H1 (cell line): ENCODE measurements at regions not wholly inside any gene's neighbourhood (a gene's known extent, or its start where the extent isn't known, plus 50 kb on each side); places are given as distances from the start of the nearest gene placed in this dataset.

Experiments used
- CTCF ChIA-PET: fragments of 300-600 bp; sonication (Branson Sonifier 250); formaldehyde crosslinking; loops from one replicate; lab custom pipeline; 2021; ENCODE audit not compliant: partially characterized antibody; lab: Charles Lee
- POLR2A ChIA-PET: fragments of 300-600 bp; sonication (Branson Sonifier 250); formaldehyde crosslinking; loops from one replicate; lab custom pipeline; 2021; ENCODE audit warnings: inconsistent platforms; ENCODE audit not compliant: partially characterized antibody; lab: Charles Lee
- DNase-seq, 2 experiments: peaks; one replicate each; pipeline versions ENCODE4 v3.0.0 to v3.0.0-alpha.2; 2010 to 2022; ENCODE audit warnings: low spot score in 2 of 2, low read depth in 1 of 2, mixed read lengths in 1 of 2
- FAIRE-seq: peaks from 2 replicates; lab custom pipeline; 2011; peaks lifted over from hg19 to GRCh38; lab: Jason Lieb, UNC
- H2AFZ ChIP-seq: 2 replicates; pipeline ENCODE4 v1.8.1; 2012; ENCODE audit warnings: low read length, inconsistent platforms
- H2AK5ac ChIP-seq: 2 replicates; pipeline ENCODE4 v1.6.1; 2013; ENCODE audit warnings: low read depth, low read length
- H2BK120ac ChIP-seq: replicated peaks from 2 replicates; pipeline ENCODE3; 2013; ENCODE audit warnings: low read depth, low read length, inconsistent platforms
- H2BK12ac ChIP-seq: 2 replicates; pipeline ENCODE4 v1.6.1; 2013; ENCODE audit warnings: low read depth, low read length
- H2BK15ac ChIP-seq: 2 replicates; pipeline ENCODE4 v1.6.1; 2013; ENCODE audit warnings: low read length
- H2BK20ac ChIP-seq: 2 replicates; pipeline ENCODE4 v1.6.1; 2013; ENCODE audit warnings: low read length
- H2BK5ac ChIP-seq: 2 replicates; pipeline ENCODE4 v1.6.1; 2013; ENCODE audit warnings: low read depth, low read length
- H3K14ac ChIP-seq: 2 replicates; pipeline ENCODE4 v1.6.1; 2013; ENCODE audit warnings: inconsistent platforms; ENCODE audit not compliant: insufficient read length
- H3K18ac ChIP-seq: 2 replicates; pipeline ENCODE4 v1.6.1; 2013; ENCODE audit warnings: low read length; ENCODE audit errors: extremely low read depth
- H3K23ac ChIP-seq: 2 replicates; pipeline ENCODE4 v1.6.1; 2013; ENCODE audit warnings: inconsistent platforms; ENCODE audit not compliant: insufficient read length
- H3K23me2 ChIP-seq: 2 replicates; pipeline ENCODE4 v1.6.1; 2013; ENCODE audit warnings: low read depth, low read length
- H3K27ac ChIP-seq: 2 replicates; pipeline ENCODE4 v1.6.1; 2011; ENCODE audit warnings: low read depth, low read length, inconsistent platforms
- H3K27me3 ChIP-seq, 4 experiments: replicated peaks in 1 of 4; 1 replicate in 1 of 4; 2 replicates in 3 of 4; pipeline versions ENCODE4 v1.6.1 to v1.8.1; 2011 to 2013; ENCODE audit warnings: low read length in 3 of 4, mild to moderate bottlenecking in 3 of 4, inconsistent platforms in 2 of 4, mixed read lengths in 2 of 4, moderate library complexity in 1 of 4; ENCODE audit not compliant: control insufficient read depth in 3 of 4, insufficient read depth in 3 of 4; ENCODE audit errors: extremely low read depth in 1 of 4
- H3K36me3 ChIP-seq, 4 experiments: 2 replicates each; pipeline versions ENCODE4 v1.6.1 to v1.8.1; 2011 to 2013; ENCODE audit warnings: mild to moderate bottlenecking in 4 of 4, low read length in 3 of 4, moderate library complexity in 2 of 4, control low read depth in 1 of 4, inconsistent platforms in 1 of 4; ENCODE audit not compliant: insufficient read depth in 4 of 4, control insufficient read depth in 2 of 4
- H3K4ac ChIP-seq: replicated peaks from 2 replicates; pipeline ENCODE3; 2013; ENCODE audit warnings: low read length, low read depth, mixed read lengths, inconsistent platforms; ENCODE audit not compliant: insufficient read length
- H3K4me1 ChIP-seq, 4 experiments: replicated peaks in 1 of 4; 1 replicate in 1 of 4; 2 replicates in 3 of 4; pipeline versions ENCODE4 v1.6.1 to v1.8.1; 2011 to 2013; ENCODE audit warnings: low read length in 3 of 4, inconsistent platforms in 2 of 4, mixed read lengths in 1 of 4; ENCODE audit not compliant: insufficient read depth in 4 of 4, control insufficient read depth in 3 of 4
- H3K4me2 ChIP-seq, 2 experiments: 2 replicates each; pipeline versions ENCODE4 v1.6.1 to v1.8.1; 2011 to 2013; ENCODE audit warnings: low read depth in 2 of 2, low read length in 2 of 2, control low read depth in 1 of 2, inconsistent platforms in 1 of 2, mild to moderate bottlenecking in 1 of 2; ENCODE audit not compliant: insufficient read depth in 1 of 2
- H3K4me3 ChIP-seq, 4 experiments: fragments of 200-600, 300-600 bp in 1 of 4; sonication (generic), shearing (Covaris generic), sonication (Bioruptor Twin) in 1 of 4; 2 replicates each; pipeline versions ENCODE4 v1.5.1 to v1.8.1; 2011 to 2016; ENCODE audit warnings: low read length in 4 of 4, low read depth in 3 of 4, control low read depth in 2 of 4, inconsistent platforms in 2 of 4, mild to moderate bottlenecking in 2 of 4, mixed read lengths in 1 of 4, moderate library complexity in 1 of 4; ENCODE audit not compliant: insufficient read depth in 2 of 4; ENCODE audit errors: extremely low read depth in 1 of 4
- H3K56ac ChIP-seq: replicated peaks from 2 replicates; pipeline ENCODE3; 2013; ENCODE audit warnings: low read depth, mild to moderate bottlenecking, mixed read lengths, low read length, inconsistent platforms; ENCODE audit not compliant: insufficient read length
- H3K79me1 ChIP-seq: 2 replicates; pipeline ENCODE4 v1.6.1; 2013; ENCODE audit warnings: low read depth, low read length, control low read depth
- H3K79me2 ChIP-seq, 2 experiments: 2 replicates each; pipeline versions ENCODE4 v1.6.1 to v1.8.1; 2012 to 2013; ENCODE audit warnings: low read length in 2 of 2, mild to moderate bottlenecking in 2 of 2, inconsistent platforms in 1 of 2; ENCODE audit not compliant: insufficient read depth in 2 of 2, control insufficient read depth in 1 of 2
- H3K9ac ChIP-seq, 4 experiments: replicated peaks in 1 of 4; 1 replicate in 1 of 4; 2 replicates in 3 of 4; pipeline versions ENCODE4 v1.6.1 to v1.8.1; 2011 to 2013; ENCODE audit warnings: low read depth in 3 of 4, low read length in 3 of 4, control low read depth in 2 of 4, mild to moderate bottlenecking in 2 of 4, moderate library complexity in 2 of 4, inconsistent platforms in 1 of 4; ENCODE audit errors: extremely low read depth in 1 of 4
- H3K9me3 ChIP-seq, 2 experiments: 2 replicates each; pipeline versions ENCODE4 v1.6.1 to v1.8.1; 2012 to 2013; ENCODE audit warnings: mild to moderate bottlenecking in 2 of 2, moderate library complexity in 2 of 2, control low read depth in 1 of 2, inconsistent platforms in 1 of 2, low read depth in 1 of 2, low read length in 1 of 2, mixed read lengths in 1 of 2; ENCODE audit not compliant: insufficient read depth in 2 of 2
- H4K20me1 ChIP-seq, 2 experiments: replicated peaks in 1 of 2; 2 replicates each; pipeline versions ENCODE3 to v1.8.1; 2011 to 2013; ENCODE audit warnings: inconsistent platforms in 2 of 2, low read length in 2 of 2, mild to moderate bottlenecking in 1 of 2; ENCODE audit not compliant: insufficient read depth in 2 of 2, control insufficient read depth in 1 of 2
- H4K5ac ChIP-seq: 2 replicates; pipeline ENCODE4 v1.6.1; 2013; ENCODE audit warnings: low read length, low read depth, mixed read lengths, inconsistent platforms; ENCODE audit not compliant: insufficient read length
- H4K8ac ChIP-seq: 2 replicates; pipeline ENCODE4 v1.8.0; 2013; ENCODE audit warnings: mild to moderate bottlenecking, moderate library complexity, low read length, inconsistent platforms; ENCODE audit not compliant: insufficient read depth; ENCODE audit errors: extremely low read depth
- H4K91ac ChIP-seq: replicated peaks from 2 replicates; pipeline ENCODE3; 2013; ENCODE audit warnings: low read length, mixed read lengths, inconsistent platforms; ENCODE audit not compliant: insufficient read length
- CBX5 ChIP-seq: fragments of 300-800, 300-1000 bp; sonication (generic); IDR thresholded peaks from 2 replicates; pipeline ENCODE4 v1.7.1; 2016; ENCODE audit warnings: antibody characterized with exemption, low read length, low read depth
- PHF8 ChIP-seq: fragments of 200-600 bp; sonication (generic); conservative IDR thresholded peaks from 2 replicates; pipeline ENCODE4 v1.7.1; 2012; ENCODE audit warnings: low read depth, mild to moderate bottlenecking, inconsistent platforms, low read length, moderate library complexity
- SAP30 ChIP-seq: fragments of 300-600 bp; sonication (generic); IDR thresholded peaks from 2 replicates; pipeline ENCODE4 v1.7.1; 2012; ENCODE audit warnings: low read length, moderate library complexity, mild to moderate bottlenecking, inconsistent platforms; ENCODE audit not compliant: insufficient read depth, insufficient replicate concordance
- SIX5 ChIP-seq: IDR thresholded peaks from 2 replicates; pipeline ENCODE4 v1.6.1; 2011; ENCODE audit warnings: mild to moderate bottlenecking, low read depth, low read length
- TBP ChIP-seq: IDR thresholded peaks from 2 replicates; pipeline ENCODE4 v1.6.1; 2011; ENCODE audit warnings: low read depth, low read length, improper control_type of control experiment
- WGBS, 2 experiments: shearing (Covaris generic) in 1 of 2; methylation state at CpG; one replicate each; pipeline versions ENCODE4 v1.1.6 to v1.1.7; 2013 to 2015; ENCODE audit warnings: low lambda C conversion rate in 2 of 2, mixed read lengths in 2 of 2, inconsistent platforms in 1 of 2, low coverage in 1 of 2, missing lambda C conversion rate in 1 of 2; ENCODE audit not compliant: insufficient replicate concordance in 2 of 2, insufficient coverage in 1 of 2, insufficient read length in 1 of 2; ENCODE audit errors: extremely low coverage in 1 of 2, missing lambda C conversion rate in 1 of 2; 5-methylcytosine and 5-hydroxymethylcytosine counted together

- H3K23ac ChIP-seq = no peak overlapping the region
- H3K9ac ChIP-seq = no peak overlapping the region
- H3K27ac ChIP-seq = no peak overlapping the region
- 89% methylated on average over 2 of the region's 2 CpGs; no CpG with 5 or more reads in 1 of the 2 experiments for WGBS, 2 experiments
- H3K79me2 ChIP-seq = no peaks in the 10 kb centered on the region
- H3K79me1 ChIP-seq = no peaks in the 10 kb centered on the region
- H3K36me3 ChIP-seq = no peaks in the 10 kb centered on the region
- H2AFZ ChIP-seq = no peak overlapping the region
- H2BK120ac ChIP-seq = no peak overlapping the region
- no peak for FAIRE-seq
- no peaks in the 10 kb centered on the region for H3K27me3 ChIP-seq
- no peak overlapping the region for H4K8ac ChIP-seq
- no peak overlapping the region for H2BK5ac ChIP-seq
- TF ChIP-seq CBX5 = no peak
- no peak for TF ChIP-seq PHF8
- TF ChIP-seq SAP30 = no peak
- TF ChIP-seq SIX5 = no peak
- no peak for TF ChIP-seq TBP
- TF ChIP-seq, all 59 proteins: peak for 0
- Histone ChIP-seq H4K91ac (no peak overlapping the region), H3K18ac (no peak overlapping the region), H3K9me3 (no peaks in the 10 kb centered on the region), H3K4ac (no peak overlapping the region), H3K4me3 (no peak overlapping the region), H3K14ac (no peak overlapping the region), H4K5ac (no peak overlapping the region), H4K20me1 (no peaks in the 10 kb centered on the region), H2AK5ac (no peak overlapping the region), H2BK20ac (no peak overlapping the region), H2BK15ac (no peak overlapping the region), H3K23me2 (no peaks in the 10 kb centered on the region), H2BK12ac (no peak overlapping the region), H3K56ac (no peak overlapping the region), H3K4me2 (no peak overlapping the region), H3K4me1 (no peaks in the 10 kb centered on the region)
- DNase-seq = no peak
- ChIA-PET POLR2A (no interaction called here), CTCF (no interaction called here)
Measured at GRCh38 chr4:95959633-95960032, 119.7 kb downstream of the PDHA2 start.
